ENCODE measurements at regions not wholly inside any gene's neighbourhood (a gene's known extent, or its start where the extent isn't known, plus 50 kb on each side); places are given as distances from the start of the nearest gene placed in this dataset.

GRCh38 chr11:111137846-111138245 lies 107.7 kb upstream of the POU2AF2 start:
- DNase-seq, result no peak

GRCh38 chr11:111135778-111136570 lies 109.6 kb upstream of the POU2AF2 start:
- DNase-seq, result no peak

- DNase-seq, result no peak
These were observed 110.4 kb upstream of the POU2AF2 start for GRCh38 chr11:111135101-111135500.

DNA sequence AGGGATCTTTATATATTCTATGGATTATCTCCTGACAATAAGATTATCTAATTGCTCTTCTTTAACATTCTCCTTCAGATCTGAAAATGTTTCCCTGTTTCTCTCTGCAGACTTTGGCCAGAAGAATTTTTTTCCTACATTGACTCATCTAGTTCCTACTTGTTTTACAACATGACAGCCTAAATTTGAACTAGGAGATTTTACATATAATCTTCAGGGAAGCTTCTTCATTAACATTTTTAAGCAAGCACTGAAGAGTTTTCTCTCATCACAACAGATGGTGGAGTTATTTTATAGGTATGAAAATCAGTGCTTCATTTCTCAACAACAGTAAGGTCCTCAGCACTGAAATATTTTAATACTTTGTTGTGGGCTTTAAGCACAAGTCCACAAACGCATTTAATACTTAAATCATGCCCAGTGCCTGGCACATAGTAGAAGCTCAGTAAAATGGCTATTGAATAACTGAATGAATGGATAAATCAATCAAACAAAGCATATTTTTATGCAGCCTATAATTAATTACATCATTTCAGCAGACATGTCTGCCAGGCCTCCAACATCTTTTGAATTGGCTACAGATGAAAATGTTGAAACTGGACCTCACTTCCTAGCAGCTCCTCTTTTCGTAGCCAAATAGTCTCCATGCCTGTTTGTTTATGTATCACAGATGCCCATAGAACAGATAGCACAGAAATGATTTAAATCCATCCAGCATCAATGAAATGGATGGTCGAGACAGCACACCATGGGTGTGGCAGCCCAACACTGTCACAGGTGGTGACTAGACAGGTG lies 117.3 kb upstream of the POU2AF2 start:
- DNase-seq, result no peak

GRCh38 chr11:111124724-111125123 lies 120.8 kb upstream of the POU2AF2 start:
- DNase-seq, result no peak

- DNase-seq, result no peak
These were observed 121.8 kb upstream of the POU2AF2 start for GRCh38 chr11:111123463-111124398.

DNA sequence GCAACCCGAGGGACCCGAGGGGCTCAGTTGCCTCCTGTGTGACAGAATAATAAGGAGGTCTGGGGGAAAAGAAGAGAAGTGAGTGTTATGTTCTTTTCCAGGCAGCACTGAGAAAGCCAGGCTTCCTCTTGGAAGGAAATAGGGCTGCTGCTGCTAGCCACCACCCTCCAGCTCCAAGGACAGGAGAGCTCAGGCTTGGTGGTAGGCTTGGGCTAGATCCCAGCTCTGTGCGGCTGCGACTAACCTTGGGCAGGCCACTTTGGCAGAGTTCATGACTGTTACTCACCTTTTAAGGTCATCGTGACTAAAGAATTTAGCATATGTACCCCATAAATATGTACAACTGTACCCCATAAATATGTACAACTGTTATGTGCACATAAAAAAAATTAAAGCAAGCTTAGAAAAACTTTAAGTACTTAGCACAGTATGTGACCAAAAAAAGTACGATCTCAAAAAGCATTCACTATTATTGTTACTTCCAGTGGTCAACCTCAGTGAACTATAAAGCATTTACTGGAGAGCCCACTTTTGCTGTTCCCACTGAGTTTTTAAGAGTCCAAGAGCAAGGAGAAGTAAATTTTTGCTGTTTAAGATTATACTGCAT lies 124.7 kb upstream of the POU2AF2 start:
- DNase-seq, result no peak

DNA sequence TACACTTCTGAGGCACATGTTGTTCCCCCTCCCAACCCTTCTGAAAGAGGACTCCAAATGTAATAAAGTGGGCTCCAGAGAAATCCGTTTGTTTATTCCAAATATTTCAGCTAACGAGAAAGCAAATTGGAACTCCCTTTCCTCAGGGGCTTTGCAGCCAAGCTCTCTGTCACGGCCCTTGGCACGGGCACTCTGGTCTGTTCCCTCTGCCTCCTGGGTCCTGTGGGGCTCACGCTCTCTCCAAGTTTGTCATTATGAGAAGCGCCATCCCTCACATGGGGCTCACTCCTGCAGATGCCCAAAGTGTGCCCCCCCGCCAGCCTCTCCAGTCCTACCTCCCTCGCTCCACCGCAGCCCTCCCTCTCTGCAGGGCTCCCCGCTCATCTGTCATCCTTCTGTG lies 125.4 kb upstream of the POU2AF2 start:
- DNase-seq, result no peak

GRCh38 chr11:111119751-111120150 lies 125.8 kb upstream of the POU2AF2 start:
- no peak for DNase-seq

DNA sequence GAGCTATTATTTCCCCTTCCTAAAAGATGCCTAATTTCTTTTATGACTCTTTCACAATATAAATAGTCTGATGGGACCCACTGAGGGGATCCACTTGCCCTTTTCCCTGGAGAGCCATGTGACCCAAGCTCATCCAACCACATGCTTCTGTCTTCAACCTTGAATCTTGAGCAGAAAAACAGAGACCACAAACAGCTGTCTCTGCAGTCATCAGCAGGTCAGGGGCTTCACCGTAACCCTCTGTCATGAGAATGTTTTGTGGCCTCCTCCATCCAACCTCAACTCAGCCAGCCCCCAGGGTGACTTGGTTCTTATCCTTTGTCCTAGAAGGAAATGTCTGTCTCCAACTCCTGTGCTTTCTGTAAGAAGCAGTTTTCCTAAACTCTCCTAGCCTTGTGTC lies 129.6 kb upstream of the POU2AF2 start:
- DNase-seq, result no peak

DNA sequence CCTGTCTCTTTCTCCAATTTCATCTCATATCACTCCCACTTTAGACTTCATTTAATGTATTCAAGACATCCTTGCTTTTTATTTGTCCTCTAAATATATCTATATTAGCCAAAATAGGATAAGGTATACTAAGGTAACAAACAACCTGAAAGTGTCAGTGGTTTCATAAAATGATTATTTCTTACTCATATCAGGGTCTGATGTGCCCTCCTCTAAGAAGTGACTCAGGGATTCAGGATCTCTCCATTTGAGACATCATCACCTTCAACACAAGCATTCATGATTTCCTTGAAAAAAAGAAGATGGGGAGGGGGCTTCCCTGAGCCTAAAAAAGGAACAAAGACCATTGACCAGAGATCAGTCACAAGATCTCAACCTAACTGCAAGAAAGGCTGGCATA lies 131.4 kb upstream of the POU2AF2 start:
- no peak for DNase-seq

DNA sequence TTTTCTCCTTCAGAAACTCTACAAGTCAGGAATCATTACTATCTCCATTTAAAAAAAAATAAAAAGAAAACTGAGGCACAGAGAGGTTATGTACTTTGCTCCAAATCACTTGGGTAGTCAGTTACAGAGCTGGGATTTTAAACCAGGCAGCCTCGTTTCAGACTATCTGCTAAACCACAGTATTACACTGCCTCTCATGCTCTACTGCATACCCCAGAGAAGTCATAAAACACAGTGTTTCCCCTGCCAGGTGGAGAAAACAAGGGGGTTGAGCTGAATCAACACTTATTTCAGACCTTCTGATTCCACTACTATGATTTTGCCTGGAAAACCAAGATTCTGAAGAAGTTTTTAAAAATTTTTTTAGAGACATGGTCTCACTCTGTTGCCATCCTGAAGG lies 132.9 kb upstream of the POU2AF2 start:
- DNase-seq, result no peak

- DNase-seq, result no peak
These were observed 138.0 kb upstream of the POU2AF2 start for GRCh38 chr11:111107501-111107900.

DNA sequence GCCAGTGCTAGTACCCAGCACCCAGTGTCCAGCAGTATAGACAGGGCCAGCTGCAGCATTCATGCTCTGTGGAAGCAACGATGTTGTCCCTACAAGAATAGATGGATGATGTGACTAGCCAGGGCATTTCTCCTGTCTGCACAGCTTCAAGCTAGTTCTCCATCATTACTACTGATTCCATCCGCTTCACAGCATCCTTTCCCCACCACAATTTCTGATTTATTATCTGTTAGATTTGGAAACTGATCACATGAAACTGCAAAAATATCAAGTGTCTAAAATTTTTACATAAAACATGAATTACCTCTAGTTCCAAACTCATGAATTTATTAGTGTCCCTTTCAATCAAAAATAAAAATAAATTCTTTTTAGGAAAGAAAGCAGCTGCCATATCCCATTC lies 138.9 kb upstream of the POU2AF2 start:
- DNase-seq, result no peak

- no peak for DNase-seq
These were observed 140.0 kb upstream of the POU2AF2 start for GRCh38 chr11:111105566-111105965.

DNA sequence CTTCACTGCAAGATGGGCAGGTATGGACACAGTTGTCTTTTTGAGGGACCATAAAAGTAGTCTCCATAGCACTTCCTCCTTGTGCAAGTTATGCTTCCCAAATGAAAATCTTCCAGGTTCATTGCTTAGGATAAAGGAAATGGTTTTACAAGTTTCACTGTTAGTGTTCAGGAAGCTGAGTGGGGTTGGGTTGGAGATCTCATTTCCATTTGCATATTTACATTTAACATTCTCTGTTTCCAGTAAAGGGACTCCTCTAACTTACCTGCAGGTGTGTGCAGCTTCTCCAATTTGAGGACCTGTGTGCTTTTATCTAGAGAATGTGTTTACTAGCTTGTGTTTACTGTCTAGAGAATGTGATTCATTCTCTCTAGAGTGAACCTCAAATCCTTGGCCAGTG lies 141.3 kb upstream of the POU2AF2 start:
- DNase-seq, result no peak

DNA sequence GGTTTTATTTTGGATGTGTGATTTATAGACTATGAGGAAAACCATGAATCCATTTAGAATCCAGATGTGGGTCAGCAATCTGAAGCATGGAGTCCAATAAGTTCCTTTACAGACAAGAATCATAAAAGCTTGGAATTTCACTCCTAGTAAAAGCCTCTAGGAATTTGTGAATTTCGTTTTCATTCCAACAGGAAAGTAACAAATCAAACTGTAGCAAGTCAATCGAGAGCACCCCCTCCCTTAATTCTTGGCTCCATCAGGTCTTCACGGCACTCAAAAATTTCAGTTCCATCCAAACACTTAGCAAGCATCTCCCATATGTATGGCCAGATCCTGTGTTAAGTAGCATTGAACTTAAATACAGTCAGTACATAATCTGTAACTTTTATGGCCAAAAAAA lies 143.6 kb upstream of the POU2AF2 start:
- DNase-seq, result no peak

DNA sequence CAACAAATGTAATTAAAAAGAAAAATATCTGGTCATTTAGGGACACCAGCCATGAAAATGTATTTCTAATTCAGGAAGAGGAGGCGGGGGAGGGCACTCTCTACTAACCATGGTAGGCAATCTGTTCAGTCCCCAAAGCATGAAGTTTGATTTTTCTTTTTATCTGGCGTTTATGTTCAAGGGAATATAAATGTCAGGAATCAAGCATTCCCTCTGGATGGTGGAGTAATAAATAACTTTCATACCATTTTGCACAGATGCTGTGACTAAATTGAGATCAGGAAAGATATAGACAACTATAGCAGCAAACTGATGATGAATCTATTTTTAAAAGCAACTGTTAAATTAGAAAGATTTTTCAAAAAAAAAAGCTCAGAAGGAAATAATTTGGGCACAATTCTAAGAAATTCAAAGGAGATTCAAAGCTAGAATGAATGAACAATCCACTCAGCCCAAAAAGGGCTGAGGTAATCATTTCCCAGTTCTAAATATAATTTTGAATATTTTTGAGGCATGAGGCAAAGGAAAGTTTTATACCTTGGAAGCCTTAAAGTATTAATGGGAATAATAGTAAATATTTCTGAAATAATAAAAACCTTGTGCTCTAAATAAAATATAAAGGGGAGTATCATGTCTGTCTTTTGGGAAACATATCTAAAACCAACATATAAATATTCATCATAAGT lies 146.4 kb upstream of the POU2AF2 start:
- DNase-seq, result no peak

- DNase-seq, result no peak
These were observed 147.4 kb upstream of the POU2AF2 start for GRCh38 chr11:111098091-111098490.

DNA sequence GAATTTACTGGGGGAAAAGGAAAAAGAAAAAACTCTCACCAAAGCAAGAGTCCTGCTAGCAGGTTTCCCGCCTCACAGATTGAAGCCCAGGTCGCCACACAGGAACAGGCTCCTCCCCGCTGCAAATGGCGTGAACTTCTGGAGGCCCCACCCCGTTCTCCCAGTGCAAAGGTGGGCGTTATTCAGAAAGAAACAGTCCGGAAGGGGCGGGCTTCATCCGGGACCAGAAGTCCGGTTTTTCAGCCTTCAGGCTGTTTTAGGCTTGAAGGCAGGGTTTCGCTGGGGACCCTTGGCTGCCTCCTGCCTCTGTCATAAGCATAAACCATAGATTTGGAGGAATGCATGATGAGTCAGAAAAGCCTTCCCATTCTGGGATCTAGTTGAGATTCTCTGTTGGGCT lies 148.3 kb upstream of the POU2AF2 start:
- DNase-seq, result no peak

- no peak for DNase-seq
These were observed 150.2 kb upstream of the POU2AF2 start for GRCh38 chr11:111095327-111095726.

- DNase-seq, result no peak
These were observed 152.5 kb upstream of the POU2AF2 start for GRCh38 chr11:111093061-111093460.
